ENCODE measurements at regions not wholly inside any gene's neighbourhood (a gene's known extent, or its start where the extent isn't known, plus 50 kb on each side); places are given as distances from the start of the nearest gene placed in this dataset.

DNA sequence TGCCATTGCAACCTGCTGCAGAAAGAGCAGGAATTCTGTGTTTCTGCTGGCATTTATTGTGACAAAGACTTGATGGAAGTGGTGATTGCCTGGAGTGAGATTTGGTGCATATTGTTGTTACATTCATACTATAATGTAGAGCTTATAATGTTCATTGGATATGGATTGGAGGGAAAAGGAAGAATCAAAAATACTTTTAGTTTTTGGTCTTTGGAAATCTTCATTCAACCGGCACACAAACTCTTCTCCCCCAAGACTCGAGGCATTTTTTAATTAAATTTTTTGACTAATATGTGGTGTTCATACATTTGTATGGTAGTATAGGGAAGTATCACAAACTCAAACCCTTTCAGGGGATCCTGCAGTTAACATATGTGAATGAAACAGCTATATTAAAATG is 380.8 kb downstream of the DOK5 start:
- TF ChIP-seq, protein P1, sequence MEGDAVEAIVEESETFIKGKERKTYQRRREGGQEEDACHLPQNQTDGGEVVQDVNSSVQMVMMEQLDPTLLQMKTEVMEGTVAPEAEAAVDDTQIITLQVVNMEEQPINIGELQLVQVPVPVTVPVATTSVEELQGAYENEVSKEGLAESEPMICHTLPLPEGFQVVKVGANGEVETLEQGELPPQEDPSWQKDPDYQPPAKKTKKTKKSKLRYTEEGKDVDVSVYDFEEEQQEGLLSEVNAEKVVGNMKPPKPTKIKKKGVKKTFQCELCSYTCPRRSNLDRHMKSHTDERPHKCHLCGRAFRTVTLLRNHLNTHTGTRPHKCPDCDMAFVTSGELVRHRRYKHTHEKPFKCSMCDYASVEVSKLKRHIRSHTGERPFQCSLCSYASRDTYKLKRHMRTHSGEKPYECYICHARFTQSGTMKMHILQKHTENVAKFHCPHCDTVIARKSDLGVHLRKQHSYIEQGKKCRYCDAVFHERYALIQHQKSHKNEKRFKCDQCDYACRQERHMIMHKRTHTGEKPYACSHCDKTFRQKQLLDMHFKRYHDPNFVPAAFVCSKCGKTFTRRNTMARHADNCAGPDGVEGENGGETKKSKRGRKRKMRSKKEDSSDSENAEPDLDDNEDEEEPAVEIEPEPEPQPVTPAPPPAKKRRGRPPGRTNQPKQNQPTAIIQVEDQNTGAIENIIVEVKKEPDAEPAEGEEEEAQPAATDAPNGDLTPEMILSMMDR (IDR thresholded peaks at IDR 0.05; ENCODE audit: low read depth, low read length): no peak
- TF ChIP-seq POLR2A (IDR thresholded peaks at IDR 0.05; ENCODE audit: extremely low read depth, insufficient read length): no peak
- TF ChIP-seq, protein P2, sequence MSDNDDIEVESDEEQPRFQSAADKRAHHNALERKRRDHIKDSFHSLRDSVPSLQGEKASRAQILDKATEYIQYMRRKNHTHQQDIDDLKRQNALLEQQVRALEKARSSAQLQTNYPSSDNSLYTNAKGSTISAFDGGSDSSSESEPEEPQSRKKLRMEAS (IDR thresholded peaks at IDR 0.05; ENCODE audit: low read depth, low read length): no peak
